HEK293 (cell line): ENCODE measurements at regions not wholly inside any gene's neighbourhood (a gene's known extent, or its start where the extent isn't known, plus 50 kb on each side); places are given as distances from the start of the nearest gene placed in this dataset.

ENCODE experiments used
- CTCF ChIA-PET: fragments of 350-600 bp; formaldehyde crosslinking; extraction: SDS; loops from one replicate; lab custom pipeline; 2021; ENCODE audit warnings: antibody characterized with exemption; lab: Yijun Ruan, JAX
- POLR2A ChIA-PET: fragments of 300-600 bp; formaldehyde crosslinking; extraction: SDS; loops from one replicate; lab custom pipeline; 2020; ENCODE audit warnings: antibody characterized with exemption, inconsistent platforms; lab: Yijun Ruan, JAX
- H3K27ac ChIP-seq: fragments of 200-500 bp; sonication (Bioruptor generic); 2 replicates; pipeline ENCODE4 v1.5.1; 2014; ENCODE audit warnings: low read depth, low read length, control low read depth, inconsistent platforms; ENCODE audit errors: extremely low read depth
- H3K36me3 ChIP-seq, 2 experiments: fragments of 200-500 bp in 1 of 2; sonication (Bioruptor generic) in 1 of 2; 1 replicate in 1 of 2; 2 replicates in 1 of 2; pipeline ENCODE4 v1.5.1; 2014 to 2017; ENCODE audit warnings: inconsistent platforms in 2 of 2, low read length in 2 of 2; ENCODE audit not compliant: control insufficient read depth in 2 of 2, insufficient read depth in 1 of 2
- H3K4me1 ChIP-seq: fragments of 200-500 bp; sonication (Bioruptor generic); 2 replicates; pipeline ENCODE4 v1.5.1; 2014; ENCODE audit warnings: mild to moderate bottlenecking, low read length, inconsistent platforms; ENCODE audit not compliant: control insufficient read depth, insufficient read depth
- H3K4me3 ChIP-seq: 2 replicates; pipeline ENCODE4 v1.5.1; 2011; ENCODE audit warnings: low read depth, mild to moderate bottlenecking, control low read depth, low read length, moderate library complexity
- H3K9me3 ChIP-seq: fragments of 200-500 bp; sonication (Bioruptor generic); 2 replicates; pipeline ENCODE4 v1.5.1; 2014; ENCODE audit warnings: low read depth, low read length, inconsistent platforms; ENCODE audit not compliant: control insufficient read depth, insufficient read depth
- BCL11A ChIP-seq: fragments of 450-650 bp; formaldehyde crosslinking; IDR thresholded peaks from 2 replicates; pipeline ENCODE4 v1.5.1; 2016; ENCODE audit warnings: low read depth, missing biosample characterization, missing genetic modification characterization
- CTCF ChIP-seq: fragments of 450-650 bp; formaldehyde crosslinking; IDR thresholded peaks from 2 replicates; pipeline ENCODE4 v1.5.1; 2016; ENCODE audit warnings: missing biosample characterization, missing genetic modification characterization
- KLF10 ChIP-seq: fragments of 450-650 bp; IDR thresholded peaks from 2 replicates; pipeline ENCODE4 v1.5.1; 2018; ENCODE audit warnings: missing biosample characterization, mild to moderate bottlenecking, missing genetic modification characterization
- KLF7 ChIP-seq: fragments of 450-650 bp; formaldehyde crosslinking; IDR thresholded peaks from 2 replicates; pipeline ENCODE4 v1.5.1; 2016; ENCODE audit warnings: missing biosample characterization, missing genetic modification characterization, borderline replicate concordance
- PBX3 ChIP-seq: sonication (generic); formaldehyde crosslinking; IDR thresholded peaks from 2 replicates; pipeline ENCODE4 v1.8.1; 2022; ENCODE audit warnings: mild to moderate bottlenecking, moderate library complexity, missing genetic modification reagents
- RBAK ChIP-seq: fragments of 450-650 bp; formaldehyde crosslinking; IDR thresholded peaks from 2 replicates; pipeline ENCODE4 v1.5.1; 2016; ENCODE audit warnings: missing biosample characterization, missing genetic modification characterization
- WT1 ChIP-seq: fragments of 450-650 bp; formaldehyde crosslinking; IDR thresholded peaks from 2 replicates; pipeline ENCODE4 v1.5.1; 2016; ENCODE audit warnings: missing biosample characterization, missing genetic modification characterization
- YY2 ChIP-seq: fragments of 450-650 bp; formaldehyde crosslinking; IDR thresholded peaks from 2 replicates; pipeline ENCODE4 v1.5.1; 2016; ENCODE audit warnings: missing biosample characterization, missing genetic modification characterization
- ZBTB21 ChIP-seq: fragments of 450-650 bp; formaldehyde crosslinking; IDR thresholded peaks from 2 replicates; pipeline ENCODE4 v1.5.1; 2017; ENCODE audit warnings: missing biosample characterization, missing genetic modification characterization
- ZBTB48 ChIP-seq: fragments of 450-650 bp; formaldehyde crosslinking; IDR thresholded peaks from 2 replicates; pipeline ENCODE4 v1.5.1; 2016; ENCODE audit warnings: missing biosample characterization, missing genetic modification characterization
- ZNF132 ChIP-seq: fragments of 450-650 bp; formaldehyde crosslinking; IDR thresholded peaks from 2 replicates; pipeline ENCODE4 v1.5.1; 2017; ENCODE audit warnings: missing biosample characterization, missing genetic modification characterization, borderline replicate concordance
- ZNF175 ChIP-seq: fragments of 450-650 bp; formaldehyde crosslinking; IDR thresholded peaks from 2 replicates; pipeline ENCODE4 v1.5.1; 2016; ENCODE audit warnings: missing biosample characterization, missing genetic modification characterization
- ZNF23 ChIP-seq: fragments of 450-650 bp; formaldehyde crosslinking; IDR thresholded peaks from 2 replicates; pipeline ENCODE4 v1.5.1; 2016; ENCODE audit warnings: missing biosample characterization, missing genetic modification characterization, borderline replicate concordance
- ZNF26 ChIP-seq: fragments of 450-650 bp; formaldehyde crosslinking; IDR thresholded peaks from 2 replicates; pipeline ENCODE4 v1.5.1; 2016; ENCODE audit warnings: missing biosample characterization, missing genetic modification characterization
- ZNF280D ChIP-seq: fragments of 450-650 bp; formaldehyde crosslinking; IDR thresholded peaks from 2 replicates; pipeline ENCODE4 v1.5.1; 2016; ENCODE audit warnings: missing biosample characterization, missing genetic modification characterization
- ZNF335 ChIP-seq: fragments of 450-650 bp; formaldehyde crosslinking; conservative IDR thresholded peaks from 2 replicates; pipeline ENCODE4 v1.5.1; 2016; ENCODE audit warnings: missing biosample characterization, missing genetic modification characterization
- ZNF449 ChIP-seq: fragments of 450-650 bp; formaldehyde crosslinking; IDR thresholded peaks from 2 replicates; pipeline ENCODE4 v1.5.1; 2017; ENCODE audit warnings: missing biosample characterization, mild to moderate bottlenecking, missing genetic modification characterization, moderate library complexity
- ZNF560 ChIP-seq: fragments of 450-650 bp; formaldehyde crosslinking; IDR thresholded peaks from 2 replicates; pipeline ENCODE4 v1.5.1; 2017; ENCODE audit warnings: missing biosample characterization, missing genetic modification characterization, borderline replicate concordance
- ZNF596 ChIP-seq: fragments of 450-650 bp; IDR thresholded peaks from 2 replicates; pipeline ENCODE4 v1.5.0; 2018; ENCODE audit warnings: missing biosample characterization, mild to moderate bottlenecking, missing genetic modification characterization, moderate library complexity
- ZNF610 ChIP-seq: fragments of 450-650 bp; formaldehyde crosslinking; IDR thresholded peaks from 2 replicates; pipeline ENCODE4 v1.5.1; 2016; ENCODE audit warnings: missing biosample characterization, missing genetic modification characterization, borderline replicate concordance
- ZNF776 ChIP-seq: fragments of 450-650 bp; formaldehyde crosslinking; IDR thresholded peaks from 2 replicates; pipeline ENCODE4 v1.5.0; 2017; ENCODE audit warnings: missing biosample characterization, missing genetic modification characterization, borderline replicate concordance

GRCh38 chr7:113410796-113411195 is 292.4 kb upstream of the SMIM30 start:
- ChIA-PET CTCF (interaction anchor here (2.7 to 2.9 kb wide), 2 partner anchors 11 to 251 kb away, joined by 7 to 15 read pairs; no protein-coding TSS in a partner anchor), POLR2A (no interaction called here)
- no peak overlapping the region for H3K4me3 ChIP-seq
- no peaks in the 10 kb centered on the region for H3K36me3 ChIP-seq
- no peak overlapping the region for H3K27ac ChIP-seq
- no peaks in the 10 kb centered on the region for H3K4me1 ChIP-seq
- no peak for TF ChIP-seq ZBTB21 (tag by site-specific recombination)
- TF ChIP-seq ZNF560, result no peak
- no peak for TF ChIP-seq ZBTB48 (tag by site-specific recombination)
- TF ChIP-seq BCL11A, result no peak
- no peak for TF ChIP-seq YY2
- no peak for TF ChIP-seq CTCF (tag by site-specific recombination)
- TF ChIP-seq ZNF610 (tag by site-specific recombination), result no peak
- no peak for TF ChIP-seq ZNF26
- no peak for TF ChIP-seq ZNF175
- TF ChIP-seq RBAK (tag by site-specific recombination), result no peak
- TF ChIP-seq KLF10, result no peak
- TF ChIP-seq ZNF280D (tag by site-specific recombination), result no peak
- TF ChIP-seq WT1 (tag by site-specific recombination), result no peak
- no peak for TF ChIP-seq ZNF776 (tag by site-specific recombination)
- TF ChIP-seq ZNF335 (tag by site-specific recombination), result no peak
- no peak for TF ChIP-seq ZNF132
- TF ChIP-seq ZNF23 (tag by site-specific recombination), result no peak
- H3K9me3 ChIP-seq, result no peaks in the 10 kb centered on the region

GRCh38 chr7:113408999-113409398 is 290.6 kb upstream of the SMIM30 start:
- no peak overlapping the region for H3K4me3 ChIP-seq
- H3K36me3 ChIP-seq, result no peaks in the 10 kb centered on the region
- no peak for TF ChIP-seq ZNF449 (tag by site-specific recombination)
- TF ChIP-seq ZNF596 (tag by site-specific recombination), result no peak
- no peak for TF ChIP-seq KLF7 (tag by site-specific recombination)
- no peak for TF ChIP-seq PBX3 (CRISPR knock-in tag)
- ChIA-PET CTCF (interaction anchor here (2.7 to 2.9 kb wide), 2 partner anchors 13 to 250 kb away, joined by 7 to 11 read pairs; no protein-coding TSS in a partner anchor), POLR2A (no interaction called here)
- no peak overlapping the region for H3K27ac ChIP-seq
- H3K9me3 ChIP-seq, result no peaks in the 10 kb centered on the region
- no peaks in the 10 kb centered on the region for H3K4me1 ChIP-seq
